ENCODE measurements at regions not wholly inside any gene's neighbourhood (a gene's known extent, or its start where the extent isn't known, plus 50 kb on each side); places are given as distances from the start of the nearest gene placed in this dataset.
"Not testable (repeated sequence)": the region's sequence is repeated elsewhere in the genome, so short reads cannot be mapped to it uniquely, and the experiment has no call there.

GRCh38 chr11:87454241-87454640 is 416.5 kb downstream of the TMEM135 start:
- Histone ChIP-seq H2AFZ (no peak overlapping the region), H3K9me2 (ENCODE audit: insufficient read depth) (no peaks in the 10 kb centered on the region), H3K4me3 (no peak overlapping the region), H3K4me1 (ENCODE audit: insufficient read depth) (peaks cover 3% of the 10 kb centered on the region; the same call in 1 of the 2 replicates), H4K20me1 (replicated peaks; ENCODE audit: insufficient read depth) (no peaks in the 10 kb centered on the region; the same call in 1 of the 2 replicates), H3K36me3 (ENCODE audit: insufficient read depth) (no peaks in the 10 kb centered on the region), H3K4me2 (no peak overlapping the region), H3K27ac (ENCODE audit: low read depth) (no peak overlapping the region), H3K27me3 (ENCODE audit: insufficient read depth) (no peaks in the 10 kb centered on the region), H3F3A (replicated peaks; ENCODE audit: low read depth) (no peaks in the 10 kb centered on the region), H3K79me2 (replicated peaks; ENCODE audit: insufficient read depth) (no peaks in the 10 kb centered on the region)
- DNase-seq (ENCODE audit: low spot score) (no peak), ATAC-seq (no peak)
- H3K9me3 Mint-ChIP-seq, result peaks cover 3% of the 10 kb centered on the region; the same call in 1 of the 3 replicates
- no peak overlapping the region for H3K27ac Mint-ChIP-seq
- TF ChIP-seq ETS1 (IDR thresholded peaks at IDR 0.05) (no peak), POLR2AphosphoS5 (IDR thresholded peaks at IDR 0.05; ENCODE audit: low read depth) (no peak), EZH2 (IDR thresholded peaks at IDR 0.05; ENCODE audit: low read depth, unreplicated experiment) (no peak), NANOG (IDR thresholded peaks at IDR 0.05; ENCODE audit: borderline replicate concordance) (no peak)
- no peaks in the 10 kb centered on the region for H3K36me3 Mint-ChIP-seq (ENCODE audit: low read depth)
- H3K4me3 Mint-ChIP-seq, result no peak overlapping the region
- H3K4me1 Mint-ChIP-seq, result no peaks in the 10 kb centered on the region
- no peaks in the 10 kb centered on the region for H3K27me3 Mint-ChIP-seq (ENCODE audit: insufficient read depth, low read depth, poor library complexity)

GRCh38 chr11:87453531-87454089 is 415.9 kb downstream of the TMEM135 start:
- Mint-ChIP-seq H3K4me3 (no peak overlapping the region), H3K27ac (no peak overlapping the region), H3K27me3 (ENCODE audit: insufficient read depth, low read depth, poor library complexity) (no peaks in the 10 kb centered on the region), H3K9me3 (peaks cover 3% of the 10 kb centered on the region; the same call in 1 of the 3 replicates), H3K4me1 (no peaks in the 10 kb centered on the region), H3K36me3 (ENCODE audit: low read depth) (no peaks in the 10 kb centered on the region)
- DNase-seq (ENCODE audit: low spot score), result no peak
- Histone ChIP-seq H3F3A (replicated peaks; ENCODE audit: low read depth) (no peaks in the 10 kb centered on the region), H3K27me3 (ENCODE audit: insufficient read depth) (no peaks in the 10 kb centered on the region), H3K9me2 (ENCODE audit: insufficient read depth) (no peaks in the 10 kb centered on the region), H3K4me2 (no peak overlapping the region), H4K20me1 (replicated peaks; ENCODE audit: insufficient read depth) (no peaks in the 10 kb centered on the region; the same call in 1 of the 2 replicates), H3K4me1 (ENCODE audit: insufficient read depth) (peaks cover 3% of the 10 kb centered on the region; the same call in 1 of the 2 replicates), H2AFZ (no peak overlapping the region), H3K36me3 (ENCODE audit: insufficient read depth) (no peaks in the 10 kb centered on the region), H3K4me3 (no peak overlapping the region), H3K79me2 (replicated peaks; ENCODE audit: insufficient read depth) (no peaks in the 10 kb centered on the region), H3K27ac (ENCODE audit: low read depth) (no peak overlapping the region)
- TF ChIP-seq JUNB (IDR thresholded peaks at IDR 0.05; ENCODE audit: unreplicated experiment), result no peak
- no peak for TF ChIP-seq ZNF114 (CRISPR knock-in tag; IDR thresholded peaks at IDR 0.05)
- no peak for TF ChIP-seq EZH2phosphoT487 (IDR thresholded peaks at IDR 0.05; ENCODE audit: unreplicated experiment)
- TF ChIP-seq NANOG (IDR thresholded peaks at IDR 0.05; ENCODE audit: borderline replicate concordance), result no peak
- no peak for TF ChIP-seq POLR2AphosphoS5 (IDR thresholded peaks at IDR 0.05; ENCODE audit: low read depth)
- no peak for TF ChIP-seq ZNF331 (CRISPR knock-in tag; IDR thresholded peaks at IDR 0.05; ENCODE audit: low read depth)
- TF ChIP-seq STAT1 (IDR thresholded peaks at IDR 0.05; ENCODE audit: unreplicated experiment), result no peak
- TF ChIP-seq REST (IDR thresholded peaks at IDR 0.05; ENCODE audit: unreplicated experiment), result no peak
- TF ChIP-seq EZH2 (IDR thresholded peaks at IDR 0.05; ENCODE audit: low read depth, unreplicated experiment), result no peak
- ATAC-seq, result no peak

- H3K4me3 ChIP-seq; H3K36me3 ChIP-seq (ENCODE audit: insufficient read depth); H3K9me2 ChIP-seq (ENCODE audit: insufficient read depth); H3K4me1 ChIP-seq (ENCODE audit: insufficient read depth); H3F3A ChIP-seq (replicated peaks; ENCODE audit: low read depth); H3K27me3 ChIP-seq (ENCODE audit: insufficient read depth); H4K20me1 ChIP-seq (replicated peaks; ENCODE audit: insufficient read depth); H3K36me3 Mint-ChIP-seq (ENCODE audit: low read depth); H3K4me3 Mint-ChIP-seq; H3K4me2 ChIP-seq; H3K27ac ChIP-seq (ENCODE audit: low read depth); H2AFZ ChIP-seq; H3K9me3 Mint-ChIP-seq; ATAC-seq; H3K27me3 Mint-ChIP-seq (ENCODE audit: insufficient read depth, low read depth, poor library complexity); DNase-seq (ENCODE audit: low spot score); H3K4me1 Mint-ChIP-seq; H3K27ac Mint-ChIP-seq; H3K79me2 ChIP-seq (replicated peaks; ENCODE audit: insufficient read depth): not testable (repeated sequence)
Measured at GRCh38 chr11:87452025-87452424, 414.3 kb downstream of the TMEM135 start.

Data from GM23338 (cell line).